Heart left ventricle (tissue), 13 donors: ENCODE measurements at regions not wholly inside any gene's neighbourhood (a gene's known extent, or its start where the extent isn't known, plus 50 kb on each side); places are given as distances from the start of the nearest gene placed in this dataset.

Source experiments
- POLR2A ChIP-seq, 2 donors: fragments of 450-650 bp; IDR thresholded peaks; one replicate each; pipeline ENCODE4 v1.6.1; 2017; ENCODE audit warnings: antibody characterized with exemption in 2 of 2, mild to moderate bottlenecking in 2 of 2, moderate library complexity in 2 of 2
- TF ChIP-seq, protein P1 (sequence below), 12 donors: fragments of 200-600 bp; sonication (generic) in 4 of 12; IDR thresholded peaks; one replicate each; pipeline versions ENCODE4 v1.5.0 to v1.8.0; 2018 to 2022; ENCODE audit warnings: antibody characterized with exemption in 12 of 12, mild to moderate bottlenecking in 5 of 12
- donor health status: ischemic (EF 13 %, LVEDD 7.1; RV severe dilation, severe dysfunction).
- donor health status: DM: no; HTN: yes; CAD: no.
- donor health status: DM: no; HTN: no; CAD: no.
- donor health status: ischemic (EF 25% LVEDD 6.9; RV normal size, moderate dysfunction).
- donor health status: ischemic (EF 25% LVEDD 5.7; RV mildly dilated, moderate dysfunction).
- donor health status: ischemic (EF 35%, LVEDD 5.7; RV mildly dilated, moderate dysfunction).
- donor health status: nonischemic (EF 11% LVEDD 7.7; RV severe dilation, severe dysfunction).
- donor health status: DM: yes; HTN: yes; CAD: no.
- donor health status: PGD.
- donor health status: ischemic (EF 29% LVEDD 5.4; RV normal size, mild dysfunction).
- donor health status: nonischemic (EF 23%, LVEDD 6.1; RV moderate dilation, normal function).

DNA sequence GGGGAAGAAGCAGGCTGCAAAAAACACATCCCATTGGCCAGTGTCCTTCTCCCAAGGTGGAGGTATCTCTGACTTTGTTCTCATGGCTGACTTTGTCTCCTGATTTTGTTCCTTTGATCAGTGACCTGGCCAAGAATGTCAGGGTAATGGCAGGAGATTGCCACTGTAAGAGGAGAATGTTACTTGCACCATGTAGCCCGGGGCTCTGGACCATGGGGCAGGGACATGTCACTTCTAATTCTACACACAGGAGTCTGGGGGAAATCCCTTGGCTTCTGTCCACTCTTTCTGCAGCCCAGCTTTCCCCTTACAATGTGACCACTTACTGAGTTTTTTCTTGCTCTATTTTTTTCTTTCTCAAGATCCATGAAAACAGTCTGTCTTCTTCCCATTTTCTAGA, 87.7 kb upstream of the LRRN2 start:
- TF ChIP-seq, protein P1, sequence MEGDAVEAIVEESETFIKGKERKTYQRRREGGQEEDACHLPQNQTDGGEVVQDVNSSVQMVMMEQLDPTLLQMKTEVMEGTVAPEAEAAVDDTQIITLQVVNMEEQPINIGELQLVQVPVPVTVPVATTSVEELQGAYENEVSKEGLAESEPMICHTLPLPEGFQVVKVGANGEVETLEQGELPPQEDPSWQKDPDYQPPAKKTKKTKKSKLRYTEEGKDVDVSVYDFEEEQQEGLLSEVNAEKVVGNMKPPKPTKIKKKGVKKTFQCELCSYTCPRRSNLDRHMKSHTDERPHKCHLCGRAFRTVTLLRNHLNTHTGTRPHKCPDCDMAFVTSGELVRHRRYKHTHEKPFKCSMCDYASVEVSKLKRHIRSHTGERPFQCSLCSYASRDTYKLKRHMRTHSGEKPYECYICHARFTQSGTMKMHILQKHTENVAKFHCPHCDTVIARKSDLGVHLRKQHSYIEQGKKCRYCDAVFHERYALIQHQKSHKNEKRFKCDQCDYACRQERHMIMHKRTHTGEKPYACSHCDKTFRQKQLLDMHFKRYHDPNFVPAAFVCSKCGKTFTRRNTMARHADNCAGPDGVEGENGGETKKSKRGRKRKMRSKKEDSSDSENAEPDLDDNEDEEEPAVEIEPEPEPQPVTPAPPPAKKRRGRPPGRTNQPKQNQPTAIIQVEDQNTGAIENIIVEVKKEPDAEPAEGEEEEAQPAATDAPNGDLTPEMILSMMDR (IDR thresholded peaks at IDR 0.05), result no peak
- no peak for TF ChIP-seq POLR2A (IDR thresholded peaks at IDR 0.05)
